GM23248 (cell line): ENCODE measurements at regions not wholly inside any gene's neighbourhood (a gene's known extent, or its start where the extent isn't known, plus 50 kb on each side); places are given as distances from the start of the nearest gene placed in this dataset.

Source experiments
- DNase-seq: peaks from one replicate; pipeline ENCODE4 v3.0.0-alpha.2; 2015
- H2AFZ ChIP-seq: fragments of 200-600 bp; sonication (generic); 2 replicates; pipeline ENCODE4 v1.6.1; 2016; ENCODE audit warnings: antibody characterized with exemption
- H3F3A ChIP-seq: fragments of 200-600 bp; sonication (generic); 2 replicates; pipeline ENCODE4 v1.6.1; 2016; ENCODE audit warnings: mild to moderate bottlenecking, antibody characterized with exemption, mixed run types; ENCODE audit not compliant: insufficient read depth
- H3K27ac ChIP-seq: fragments of 200-600 bp; sonication (generic); 2 replicates; pipeline ENCODE4 v1.5.1; 2016; ENCODE audit warnings: mild to moderate bottlenecking
- H3K27me3 ChIP-seq: fragments of 200-600 bp; sonication (generic); replicated peaks from 2 replicates; pipeline ENCODE4 v1.6.1; 2016; ENCODE audit warnings: mild to moderate bottlenecking; ENCODE audit not compliant: insufficient read depth
- H3K36me3 ChIP-seq: fragments of 200-600 bp; sonication (generic); 2 replicates; pipeline ENCODE4 v1.6.1; 2016; ENCODE audit warnings: low read depth, mild to moderate bottlenecking
- H3K4me1 ChIP-seq: fragments of 200-600 bp; sonication (generic); 2 replicates; pipeline ENCODE4 v1.6.1; 2016; ENCODE audit warnings: mild to moderate bottlenecking; ENCODE audit not compliant: insufficient read depth
- H3K4me2 ChIP-seq: fragments of 200-600 bp; sonication (generic); one replicate; pipeline ENCODE4 v1.6.1; 2016; ENCODE audit warnings: mild to moderate bottlenecking; ENCODE audit not compliant: unreplicated experiment
- H3K4me3 ChIP-seq: fragments of 200-600 bp; sonication (generic); 2 replicates; pipeline ENCODE4 v1.5.1; 2016; ENCODE audit warnings: mild to moderate bottlenecking
- H3K79me2 ChIP-seq: fragments of 200-600 bp; sonication (generic); 2 replicates; pipeline ENCODE4 v1.6.1; 2016; ENCODE audit warnings: mild to moderate bottlenecking; ENCODE audit not compliant: insufficient read depth
- H3K9ac ChIP-seq: fragments of 200-600 bp; sonication (generic); 2 replicates; pipeline ENCODE4 v1.6.1; 2016; ENCODE audit warnings: mild to moderate bottlenecking
- H3K9me2 ChIP-seq: fragments of 200-600 bp; sonication (generic); 2 replicates; pipeline ENCODE4 v1.6.1; 2016; ENCODE audit warnings: mixed run types, mild to moderate bottlenecking, moderate library complexity; ENCODE audit not compliant: insufficient read depth
- H3K9me3 ChIP-seq: fragments of 200-600 bp; sonication (generic); one replicate; pipeline ENCODE4 v1.6.1; 2017; ENCODE audit warnings: low read depth
- H4K20me1 ChIP-seq: fragments of 200-600 bp; sonication (generic); 2 replicates; pipeline ENCODE4 v1.6.0; 2016; ENCODE audit not compliant: insufficient read depth
- EZH2 ChIP-seq: fragments of 200-600 bp; sonication (generic); IDR thresholded peaks from 2 replicates; pipeline ENCODE4 v1.6.1; 2018; ENCODE audit warnings: antibody characterized with exemption, mild to moderate bottlenecking; ENCODE audit not compliant: insufficient read depth, poor library complexity, severe bottlenecking
- EZH2phosphoT487 ChIP-seq: fragments of 200-600 bp; sonication (generic); IDR thresholded peaks from 2 replicates; pipeline ENCODE4 v1.6.1; 2018; ENCODE audit warnings: antibody characterized with exemption, moderate library complexity, mild to moderate bottlenecking, low read depth; ENCODE audit not compliant: insufficient read depth
- WGBS, 2 experiments: methylation state at CpG; one replicate each; pipeline ENCODE4 v1.1.6; 2015 to 2017; ENCODE audit warnings: low lambda C conversion rate in 2 of 2, low coverage in 1 of 2; ENCODE audit errors: missing lambda C conversion rate in 2 of 2; 5-methylcytosine and 5-hydroxymethylcytosine counted together
- in situ Hi-C: fragments of 300-500 bp; cut with MboI; formaldehyde crosslinking; loops from 2 replicates; pipeline ENCODE4 v1.15.0; 2020

- TF ChIP-seq EZH2phosphoT487 (no peak), EZH2 (no peak)
- in situ Hi-C loops, result no loop called here
- 86 to 88% methylated on average over 9 of the region's 9 CpGs for WGBS, 2 experiments
- Histone ChIP-seq H2AFZ (no peak overlapping the region), H3K9me3 (no peaks in the 10 kb centered on the region), H3F3A (no peaks in the 10 kb centered on the region), H3K9me2 (no peaks in the 10 kb centered on the region), H3K4me2 (no peak overlapping the region), H3K4me3 (no peak overlapping the region), H4K20me1 (no peaks in the 10 kb centered on the region), H3K4me1 (no peaks in the 10 kb centered on the region), H3K79me2 (no peaks in the 10 kb centered on the region), H3K27ac (no peak overlapping the region), H3K9ac (no peak overlapping the region), H3K27me3 (no peaks in the 10 kb centered on the region), H3K36me3 (no peaks in the 10 kb centered on the region)
- no peak for DNase-seq
Observed at GRCh38 chr3:177249203-177249602, 51.9 kb upstream of the TBL1XR1 start.

GRCh38 chr3:177250151-177250550 is 52.9 kb upstream of the TBL1XR1 start:
- Histone ChIP-seq H3K4me1 (no peaks in the 10 kb centered on the region), H3K79me2 (no peaks in the 10 kb centered on the region), H4K20me1 (no peaks in the 10 kb centered on the region), H3K4me3 (no peak overlapping the region), H3K27me3 (no peaks in the 10 kb centered on the region), H3K9me2 (no peaks in the 10 kb centered on the region), H2AFZ (no peak overlapping the region), H3K27ac (no peak overlapping the region), H3K9me3 (no peaks in the 10 kb centered on the region), H3F3A (no peaks in the 10 kb centered on the region), H3K9ac (no peak overlapping the region), H3K4me2 (no peak overlapping the region), H3K36me3 (no peaks in the 10 kb centered on the region)
- in situ Hi-C loops, result no loop called here
- TF ChIP-seq EZH2phosphoT487 (no peak), EZH2 (no peak)
- 25 to 64% methylated on average over 1 of the region's 1 CpG for WGBS, 2 experiments
- no peak for DNase-seq

- no peaks in the 10 kb centered on the region for H3F3A ChIP-seq
- TF ChIP-seq EZH2 (no peak), EZH2phosphoT487 (no peak)
- H3K9me2 ChIP-seq, result no peaks in the 10 kb centered on the region
- no peak overlapping the region for H3K4me3 ChIP-seq
- no peaks in the 10 kb centered on the region for H3K36me3 ChIP-seq
- no peak overlapping the region for H2AFZ ChIP-seq
- no peak overlapping the region for H3K4me2 ChIP-seq
- no peak overlapping the region for H3K9ac ChIP-seq
- no peak overlapping the region for H3K27ac ChIP-seq
- 90 to 93% methylated on average over 4 of the region's 4 CpGs for WGBS, 2 experiments
- in situ Hi-C loops, result no loop called here
- no peak for DNase-seq
- no peaks in the 10 kb centered on the region for H4K20me1 ChIP-seq
- H3K9me3 ChIP-seq, result no peaks in the 10 kb centered on the region
- no peaks in the 10 kb centered on the region for H3K79me2 ChIP-seq
- H3K4me1 ChIP-seq, result no peaks in the 10 kb centered on the region
- no peaks in the 10 kb centered on the region for H3K27me3 ChIP-seq
Observed at GRCh38 chr3:177251755-177252154, 54.5 kb upstream of the TBL1XR1 start.

GRCh38 chr3:177257006-177257405 is 59.7 kb upstream of the TBL1XR1 start:
- WGBS, 2 experiments, result 10 to 23% methylated on average over 1 of the region's 1 CpG
- Histone ChIP-seq H3K27me3 (no peaks in the 10 kb centered on the region), H3F3A (no peaks in the 10 kb centered on the region), H4K20me1 (no peaks in the 10 kb centered on the region), H3K27ac (no peak overlapping the region), H3K4me2 (no peak overlapping the region), H3K4me3 (no peak overlapping the region), H3K79me2 (no peaks in the 10 kb centered on the region), H3K9ac (no peak overlapping the region), H3K36me3 (no peaks in the 10 kb centered on the region), H3K9me2 (no peaks in the 10 kb centered on the region), H3K9me3 (no peaks in the 10 kb centered on the region), H3K4me1 (no peaks in the 10 kb centered on the region), H2AFZ (no peak overlapping the region)
- in situ Hi-C loops, result no loop called here
- TF ChIP-seq EZH2phosphoT487 (no peak), EZH2 (no peak)
- DNase-seq, result no peak

GRCh38 chr3:177257625-177258024 is 60.3 kb upstream of the TBL1XR1 start:
- Histone ChIP-seq H3K4me3 (no peak overlapping the region), H2AFZ (no peak overlapping the region), H3K27me3 (no peaks in the 10 kb centered on the region), H3K9ac (no peak overlapping the region), H3K79me2 (no peaks in the 10 kb centered on the region), H3K9me2 (no peaks in the 10 kb centered on the region), H3K9me3 (no peaks in the 10 kb centered on the region), H3K36me3 (no peaks in the 10 kb centered on the region), H4K20me1 (no peaks in the 10 kb centered on the region), H3K4me1 (no peaks in the 10 kb centered on the region), H3K27ac (no peak overlapping the region), H3F3A (no peaks in the 10 kb centered on the region), H3K4me2 (no peak overlapping the region)
- WGBS, 2 experiments, result 68 to 72% methylated on average over 2 of the region's 2 CpGs
- in situ Hi-C loops, result no loop called here
- TF ChIP-seq EZH2phosphoT487 (no peak), EZH2 (no peak)
- DNase-seq, result no peak
